ENCODE measurements at regions not wholly inside any gene's neighbourhood (a gene's known extent, or its start where the extent isn't known, plus 50 kb on each side); places are given as distances from the start of the nearest gene placed in this dataset.
A peak's percentile ranks its signal among the peaks of the same experiment; 100 is the strongest.

- no peak for DNase-seq
Observed at GRCh38 chr3:57009802-57010201, 50.7 kb upstream of the SPATA12 start.

- no peak for DNase-seq
Observed at GRCh38 chr3:57009367-57009766, 51.1 kb upstream of the SPATA12 start.

GRCh38 chr3:57007521-57008460 lies 52.7 kb upstream of the SPATA12 start:
- DNase-seq: no peak

- DNase-seq: no peak
Observed at GRCh38 chr3:57006949-57007419, 53.5 kb upstream of the SPATA12 start.

GRCh38 chr3:57006179-57006657 lies 54.2 kb upstream of the SPATA12 start:
- DNase-seq: no peak

GRCh38 chr3:57004229-57004628 lies 56.2 kb upstream of the SPATA12 start:
- DNase-seq: no peak

- no peak for DNase-seq
Observed at GRCh38 chr3:57003676-57004075, 56.8 kb upstream of the SPATA12 start.

- DNase-seq: no peak
Observed at GRCh38 chr3:57001356-57001755, 59.1 kb upstream of the SPATA12 start.

GRCh38 chr3:57000012-57000411 lies 60.5 kb upstream of the SPATA12 start:
- no peak for DNase-seq

GRCh38 chr3:56999547-56999946 lies 60.9 kb upstream of the SPATA12 start:
- DNase-seq: no peak

GRCh38 chr3:56998076-56998529 lies 62.4 kb upstream of the SPATA12 start:
- DNase-seq: peak in 1 of 2 donors; percentile 42

GRCh38 chr3:56997675-56998074 lies 62.8 kb upstream of the SPATA12 start:
- no peak for DNase-seq

GRCh38 chr3:56997041-56997440 lies 63.4 kb upstream of the SPATA12 start:
- DNase-seq: no peak

GRCh38 chr3:56994391-56994790 lies 66.1 kb upstream of the SPATA12 start:
- DNase-seq: no peak

- no peak for DNase-seq
Observed at GRCh38 chr3:56990641-56991015, 69.8 kb upstream of the SPATA12 start.

GRCh38 chr3:56989977-56990640 lies 70.4 kb upstream of the SPATA12 start:
- DNase-seq: no peak

- DNase-seq: no peak
Observed at GRCh38 chr3:56989169-56989976, 71.1 kb upstream of the SPATA12 start.

- peak; percentile 81 to 94 for DNase-seq
Observed at GRCh38 chr3:56988458-56989168, 71.9 kb upstream of the SPATA12 start.

GRCh38 chr3:56987238-56987895 lies 73.1 kb upstream of the SPATA12 start:
- no peak for DNase-seq

- no peak for DNase-seq
Observed at GRCh38 chr3:56986347-56986746, 74.1 kb upstream of the SPATA12 start.

- DNase-seq: no peak
Observed at GRCh38 chr3:56985878-56986277, 74.6 kb upstream of the SPATA12 start.

- no peak for DNase-seq
Observed at GRCh38 chr3:56985460-56985859, 75.0 kb upstream of the SPATA12 start.

Measured in hippocampal formation (tissue), 2 donors.